Mesendoderm (in vitro differentiated cells): ENCODE measurements at regions not wholly inside any gene's neighbourhood (a gene's known extent, or its start where the extent isn't known, plus 50 kb on each side); places are given as distances from the start of the nearest gene placed in this dataset.

Experiments
- DNase-seq: peaks from one replicate; pipeline ENCODE4 v3.0.0; 2013
- H2AK5ac ChIP-seq: 2 replicates; pipeline ENCODE4 v1.6.1; 2013; ENCODE audit warnings: low read length, inconsistent platforms
- H2BK120ac ChIP-seq: 2 replicates; pipeline ENCODE4 v1.6.1; 2013; ENCODE audit warnings: low read depth, mild to moderate bottlenecking, low read length, moderate library complexity, mixed read lengths
- H2BK15ac ChIP-seq: replicated peaks from 2 replicates; pipeline ENCODE4 v1.6.1; 2013; ENCODE audit warnings: low read depth, mild to moderate bottlenecking, moderate library complexity
- H2BK5ac ChIP-seq: 2 replicates; pipeline ENCODE4 v1.6.1; 2013; ENCODE audit warnings: low read length, inconsistent platforms
- H3K18ac ChIP-seq: 2 replicates; pipeline ENCODE4 v1.6.1; 2013; ENCODE audit warnings: mild to moderate bottlenecking, low read length, mixed read lengths
- H3K23ac ChIP-seq: one replicate; pipeline ENCODE4 v1.6.1; 2013; ENCODE audit warnings: low read length
- H3K27ac ChIP-seq: 2 replicates; pipeline ENCODE4 v1.5.1; 2013; ENCODE audit warnings: low read depth, mild to moderate bottlenecking, inconsistent platforms, low read length, moderate library complexity
- H3K27me3 ChIP-seq: 2 replicates; pipeline ENCODE4 v1.6.1; 2013; ENCODE audit warnings: low read length, control low read depth, mild to moderate bottlenecking, inconsistent platforms; ENCODE audit not compliant: insufficient read depth, poor library complexity
- H3K36me3 ChIP-seq: 2 replicates; pipeline ENCODE4 v1.6.1; 2013; ENCODE audit warnings: low read length, inconsistent platforms; ENCODE audit not compliant: control insufficient read depth, insufficient read depth
- H3K4ac ChIP-seq: one replicate; pipeline ENCODE4 v1.6.1; 2013; ENCODE audit warnings: low read depth, mild to moderate bottlenecking, low read length, moderate library complexity
- H3K4me1 ChIP-seq: 2 replicates; pipeline ENCODE4 v1.6.1; 2013; ENCODE audit warnings: low read depth, low read length, inconsistent platforms; ENCODE audit not compliant: control insufficient read depth
- H3K4me2 ChIP-seq: 2 replicates; pipeline ENCODE4 v1.6.1; 2013; ENCODE audit warnings: low read length
- H3K4me3 ChIP-seq: 2 replicates; pipeline ENCODE4 v1.5.1; 2013; ENCODE audit warnings: mild to moderate bottlenecking, low read length
- H3K56ac ChIP-seq: one replicate; pipeline ENCODE4 v1.6.1; 2013; ENCODE audit warnings: low read length
- H3K79me1 ChIP-seq: 2 replicates; pipeline ENCODE4 v1.6.1; 2013; ENCODE audit warnings: low read length, inconsistent platforms
- H3K79me2 ChIP-seq: 2 replicates; pipeline ENCODE4 v1.6.1; 2013; ENCODE audit warnings: mild to moderate bottlenecking, low read length; ENCODE audit not compliant: control insufficient read depth, insufficient read depth
- H3K9ac ChIP-seq: 2 replicates; pipeline ENCODE4 v1.6.1; 2013; ENCODE audit warnings: low read length, inconsistent platforms
- H4K5ac ChIP-seq: one replicate; pipeline ENCODE4 v1.6.1; 2013; ENCODE audit warnings: low read length
- H4K8ac ChIP-seq: one replicate; pipeline ENCODE4 v1.6.1; 2013; ENCODE audit warnings: low read depth, mild to moderate bottlenecking, control low read depth, low read length, moderate library complexity
- WGBS: extraction: QIAGEN DNeasy Blood & Tissue Kit; methylation state at CpG from one replicate; pipeline ENCODE4 v1.1.7; 2013; ENCODE audit warnings: low lambda C conversion rate, missing lambda C conversion rate; ENCODE audit not compliant: insufficient coverage; ENCODE audit errors: extremely low coverage; 5-methylcytosine and 5-hydroxymethylcytosine counted together

DNA sequence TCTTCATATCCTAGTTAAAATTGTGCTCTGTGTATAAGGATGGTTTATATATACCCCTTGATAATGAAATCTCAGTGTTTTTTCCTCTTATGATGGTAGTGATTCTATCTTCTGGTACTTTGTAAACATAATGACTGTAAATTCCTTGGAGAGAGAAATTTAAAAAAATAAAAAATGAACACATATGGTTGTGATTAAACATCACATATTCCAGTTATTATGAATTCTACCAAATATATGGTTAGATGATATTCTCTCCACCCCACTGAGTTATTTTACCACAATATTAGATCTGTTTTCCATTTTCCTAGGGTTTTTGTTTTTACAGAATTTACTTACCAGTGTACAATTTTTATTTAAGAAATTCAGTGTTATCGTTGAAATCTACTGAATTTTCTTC, 481.9 kb upstream of the NOVA1 start:
- Histone ChIP-seq H3K4me1 (no peaks in the 10 kb centered on the region), H2BK5ac (no peak overlapping the region), H2AK5ac (no peak overlapping the region), H2BK120ac (no peak overlapping the region), H3K79me1 (no peaks in the 10 kb centered on the region), H3K4ac (no peak overlapping the region), H3K56ac (no peak overlapping the region), H3K9ac (no peak overlapping the region), H3K79me2 (no peaks in the 10 kb centered on the region), H2BK15ac (no peak overlapping the region), H4K5ac (no peak overlapping the region), H3K23ac (no peak overlapping the region), H3K36me3 (no peaks in the 10 kb centered on the region), H3K18ac (no peak overlapping the region), H3K27ac (no peak overlapping the region), H3K4me2 (no peak overlapping the region), H3K27me3 (no peaks in the 10 kb centered on the region), H4K8ac (no peak overlapping the region), H3K4me3 (no peak overlapping the region)
- DNase-seq, result no peak
- no CpG with 5 or more reads among the region's 1 CpG for WGBS

DNA sequence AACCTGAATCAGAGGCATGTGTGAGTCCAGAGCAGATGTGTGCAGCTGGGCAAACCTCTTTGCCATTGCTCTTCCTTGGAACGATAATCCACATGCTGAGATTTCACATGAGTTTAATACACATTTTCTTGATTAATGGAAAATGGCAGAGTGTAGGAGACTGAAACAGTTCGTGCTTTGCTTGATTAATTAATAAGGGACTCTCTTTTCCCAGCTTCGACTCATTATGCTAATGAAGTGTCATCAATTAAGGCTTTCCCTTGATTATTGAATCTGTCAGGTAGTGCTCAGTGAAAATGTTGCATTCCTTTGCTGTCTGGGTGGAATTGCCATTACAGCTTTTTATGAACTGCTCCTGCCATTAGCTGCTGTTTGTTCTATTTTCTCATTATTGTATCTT, 487.7 kb upstream of the NOVA1 start:
- Histone ChIP-seq H3K36me3 (no peaks in the 10 kb centered on the region), H2AK5ac (no peak overlapping the region), H3K18ac (no peak overlapping the region), H3K4me2 (no peak overlapping the region), H3K56ac (no peak overlapping the region), H3K4me1 (no peaks in the 10 kb centered on the region), H2BK5ac (no peak overlapping the region), H2BK15ac (no peak overlapping the region), H4K8ac (no peak overlapping the region), H4K5ac (no peak overlapping the region), H3K4ac (no peak overlapping the region), H3K79me2 (no peaks in the 10 kb centered on the region), H3K79me1 (no peaks in the 10 kb centered on the region), H2BK120ac (no peak overlapping the region), H3K27me3 (no peaks in the 10 kb centered on the region), H3K9ac (no peak overlapping the region), H3K27ac (no peak overlapping the region), H3K23ac (no peak overlapping the region), H3K4me3 (no peak overlapping the region)
- no CpG with 5 or more reads among the region's 3 CpGs for WGBS
- no peak for DNase-seq

DNA sequence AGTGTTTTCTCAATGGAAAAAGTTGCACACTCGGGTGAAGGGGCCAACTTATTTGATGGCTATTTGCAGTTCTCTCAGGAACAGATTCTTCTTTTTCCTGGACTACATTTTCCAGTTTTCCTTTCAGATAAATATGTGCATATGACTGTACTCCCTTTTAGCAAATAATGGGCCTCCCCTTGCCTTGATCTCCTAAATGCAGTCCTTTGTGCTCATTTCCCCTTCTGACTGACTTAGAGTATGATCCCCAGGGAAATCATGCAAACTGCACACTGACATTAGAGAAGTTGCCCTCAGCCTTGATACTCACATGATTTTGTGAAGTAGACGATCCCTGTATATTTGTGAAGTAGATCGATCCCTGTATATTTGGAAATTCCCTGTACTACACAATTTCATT, 492.9 kb upstream of the NOVA1 start:
- Histone ChIP-seq H2BK15ac (no peak overlapping the region), H3K9ac (no peak overlapping the region), H3K27me3 (no peaks in the 10 kb centered on the region), H3K27ac (no peak overlapping the region), H3K79me2 (no peaks in the 10 kb centered on the region), H3K18ac (no peak overlapping the region), H3K4ac (no peak overlapping the region), H4K5ac (no peak overlapping the region), H3K23ac (no peak overlapping the region), H2BK5ac (no peak overlapping the region), H4K8ac (no peak overlapping the region), H3K56ac (no peak overlapping the region), H3K79me1 (no peaks in the 10 kb centered on the region), H2BK120ac (no peak overlapping the region), H3K4me2 (no peak overlapping the region), H3K4me3 (no peak overlapping the region), H3K4me1 (no peaks in the 10 kb centered on the region), H2AK5ac (no peak overlapping the region), H3K36me3 (no peaks in the 10 kb centered on the region)
- WGBS, result no CpG with 5 or more reads among the region's 3 CpGs
- no peak for DNase-seq

DNA sequence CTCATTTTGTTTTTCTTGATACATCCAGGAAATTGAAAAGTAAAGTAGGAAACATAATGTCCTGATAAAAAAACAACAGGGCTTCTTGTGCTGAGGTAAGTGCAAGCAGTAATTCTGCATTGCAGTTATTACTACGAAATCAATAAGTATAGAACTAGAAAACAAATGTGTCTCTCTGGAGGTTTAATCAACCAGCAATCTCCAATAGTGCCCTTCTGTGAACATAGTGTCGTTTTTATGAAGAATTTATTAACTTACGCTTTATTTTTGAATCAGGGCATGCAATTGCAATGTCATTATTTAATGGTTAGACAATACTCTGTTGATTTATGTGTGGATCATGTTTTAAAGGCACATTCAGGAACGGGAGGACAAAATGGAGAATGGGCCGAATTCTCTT, 494.1 kb upstream of the NOVA1 start:
- Histone ChIP-seq H3K4ac (no peak overlapping the region), H2AK5ac (no peak overlapping the region), H3K23ac (no peak overlapping the region), H3K36me3 (no peaks in the 10 kb centered on the region), H3K18ac (no peak overlapping the region), H2BK120ac (no peak overlapping the region), H3K27me3 (no peaks in the 10 kb centered on the region), H4K5ac (no peak overlapping the region), H4K8ac (no peak overlapping the region), H3K27ac (no peak overlapping the region), H3K56ac (no peak overlapping the region), H2BK15ac (no peak overlapping the region), H2BK5ac (no peak overlapping the region), H3K79me2 (no peaks in the 10 kb centered on the region), H3K4me2 (no peak overlapping the region), H3K4me1 (no peaks in the 10 kb centered on the region), H3K4me3 (no peak overlapping the region), H3K79me1 (no peaks in the 10 kb centered on the region), H3K9ac (no peak overlapping the region)
- WGBS, result no CpG with 5 or more reads among the region's 5 CpGs
- DNase-seq, result no peak

DNA sequence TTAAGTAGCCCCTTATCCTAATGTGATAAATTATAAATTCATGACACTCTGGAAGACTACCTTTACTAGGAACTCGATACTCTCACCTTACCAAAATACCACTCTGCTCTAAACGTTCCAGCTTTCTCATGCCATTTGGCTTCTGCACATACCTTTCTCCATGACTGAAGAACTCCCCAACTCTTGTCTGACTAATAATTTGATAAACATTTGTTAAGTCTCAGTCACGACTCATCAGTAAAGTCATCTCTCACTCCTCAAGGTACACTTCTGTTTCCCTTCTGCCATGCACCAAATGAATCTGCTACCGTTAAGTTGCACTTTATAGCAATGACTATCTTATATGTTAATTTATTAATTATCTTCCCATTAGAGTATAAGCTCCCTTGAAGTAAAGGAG, 498.3 kb upstream of the NOVA1 start:
- Histone ChIP-seq H3K79me2 (no peaks in the 10 kb centered on the region), H3K23ac (no peak overlapping the region), H2BK120ac (no peak overlapping the region), H3K36me3 (no peaks in the 10 kb centered on the region), H4K8ac (no peak overlapping the region), H2BK5ac (no peak overlapping the region), H3K27me3 (no peaks in the 10 kb centered on the region), H3K79me1 (no peaks in the 10 kb centered on the region), H3K27ac (no peak overlapping the region), H2BK15ac (no peak overlapping the region), H2AK5ac (no peak overlapping the region), H3K4me2 (no peak overlapping the region), H3K9ac (no peak overlapping the region), H3K18ac (no peak overlapping the region), H3K4me3 (no peak overlapping the region), H4K5ac (no peak overlapping the region), H3K56ac (no peak overlapping the region), H3K4me1 (no peaks in the 10 kb centered on the region), H3K4ac (no peak overlapping the region)
- no peak for DNase-seq
- WGBS, result no CpG with 5 or more reads among the region's 4 CpGs

DNA sequence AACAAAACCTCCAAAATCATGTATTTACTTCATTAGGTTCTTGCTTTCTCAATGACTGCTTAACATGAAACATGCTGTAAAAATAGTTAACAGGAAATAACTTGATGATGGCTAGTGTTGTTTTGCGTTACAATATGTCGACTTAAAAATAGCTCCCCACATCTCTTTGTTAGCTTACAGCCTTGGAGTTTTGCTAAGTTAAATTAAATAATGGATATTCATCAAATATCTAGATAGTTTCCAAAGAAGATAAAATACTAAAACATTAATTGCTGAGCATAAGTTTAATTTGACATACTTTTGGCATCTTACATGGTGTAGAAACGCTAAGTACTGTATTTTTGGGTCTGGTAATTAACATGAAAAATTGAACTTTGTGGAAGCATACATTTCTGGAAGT, 500.6 kb upstream of the NOVA1 start:
- Histone ChIP-seq H2BK5ac (no peak overlapping the region), H3K79me2 (no peaks in the 10 kb centered on the region), H3K79me1 (no peaks in the 10 kb centered on the region), H3K36me3 (no peaks in the 10 kb centered on the region), H3K56ac (no peak overlapping the region), H3K18ac (no peak overlapping the region), H4K5ac (no peak overlapping the region), H2AK5ac (no peak overlapping the region), H3K27ac (no peak overlapping the region), H3K4ac (no peak overlapping the region), H2BK15ac (no peak overlapping the region), H3K4me3 (no peak overlapping the region), H3K4me2 (no peak overlapping the region), H3K23ac (no peak overlapping the region), H3K9ac (no peak overlapping the region), H2BK120ac (no peak overlapping the region), H4K8ac (no peak overlapping the region), H3K27me3 (no peaks in the 10 kb centered on the region), H3K4me1 (no peaks in the 10 kb centered on the region)
- DNase-seq, result no peak
- no CpG with 5 or more reads among the region's 3 CpGs for WGBS
